Amniotic epithelial cell (primary cell): ENCODE measurements at regions not wholly inside any gene's neighbourhood (a gene's known extent, or its start where the extent isn't known, plus 50 kb on each side); places are given as distances from the start of the nearest gene placed in this dataset.

ENCODE experiments used
- DNase-seq: peaks from one replicate; pipeline ENCODE4 v3.0.0-alpha.2; 2010; ENCODE audit warnings: low read depth

DNA sequence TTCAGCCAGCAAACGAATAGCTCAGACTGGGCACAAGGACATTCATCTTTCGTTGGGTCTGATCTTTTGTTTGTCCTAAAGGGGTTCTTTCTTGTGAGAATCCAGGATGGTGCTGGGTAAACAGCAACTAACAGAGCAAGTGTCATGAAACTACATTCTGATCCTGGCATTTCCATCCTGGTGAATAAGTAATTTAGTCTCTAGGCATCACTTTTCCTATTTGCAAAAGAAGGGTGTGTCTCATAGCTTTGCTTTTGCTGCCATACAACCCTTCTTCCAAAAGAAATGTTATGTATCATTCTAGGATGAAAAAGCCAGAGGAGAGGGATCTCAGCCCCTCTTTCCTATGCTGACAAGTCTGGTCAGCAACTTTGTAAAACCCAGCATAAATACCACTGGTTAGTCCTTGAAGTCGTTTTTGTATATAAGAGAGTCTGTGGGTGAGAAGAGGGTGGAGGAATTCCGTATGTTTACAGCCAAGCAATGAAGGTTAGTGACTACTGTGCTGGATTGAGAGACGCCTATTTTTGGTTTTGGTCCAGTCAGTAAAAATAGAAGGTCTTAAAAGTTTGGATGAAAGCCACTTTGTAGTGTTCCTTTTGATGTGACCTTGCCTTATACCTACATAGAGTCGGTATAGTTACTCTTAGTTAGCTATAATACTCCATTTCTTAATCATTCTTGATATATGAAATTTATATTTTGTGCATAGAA lies 88.4 kb upstream of the SLC25A13 start:
- no peak for DNase-seq

DNA sequence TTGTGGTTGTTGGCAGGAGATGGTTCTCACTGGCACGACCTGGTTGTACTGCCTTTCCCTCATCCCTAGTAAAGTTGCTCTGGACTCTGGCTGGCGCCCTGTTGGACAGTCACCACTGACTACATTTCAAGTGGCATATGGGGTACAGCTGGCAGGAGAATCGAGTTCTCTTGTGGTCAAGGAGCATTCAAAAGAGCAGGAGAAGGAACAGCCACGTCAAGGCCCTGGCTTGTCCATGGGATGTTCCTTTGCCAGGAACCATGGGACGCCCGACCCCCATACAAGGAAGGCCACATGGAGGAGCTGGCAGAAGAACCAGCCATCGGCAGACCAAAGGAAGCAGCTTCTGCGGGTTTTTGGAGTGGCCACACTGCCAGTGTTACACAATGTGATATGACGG lies 87.0 kb upstream of the SLC25A13 start:
- no peak for DNase-seq

DNA sequence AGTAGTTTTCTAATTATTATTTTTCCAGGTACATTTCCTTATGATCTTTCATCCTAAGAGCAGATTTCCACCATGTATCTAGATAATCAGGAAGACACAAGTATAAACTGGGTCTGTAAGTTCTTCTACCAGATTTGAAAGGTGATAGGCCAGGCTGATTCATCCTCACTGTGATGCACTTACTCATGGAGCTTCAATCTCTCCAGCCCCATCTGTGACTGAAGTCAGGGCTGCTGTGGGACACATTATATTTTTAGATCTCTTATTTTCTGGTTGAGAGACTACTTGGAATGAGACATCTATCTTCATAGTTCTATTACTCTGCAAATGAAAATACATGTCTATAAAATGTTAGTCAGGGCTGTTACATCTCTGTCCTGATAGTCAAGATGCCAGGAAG lies 85.5 kb upstream of the SLC25A13 start:
- DNase-seq = peak; percentile 26

DNA sequence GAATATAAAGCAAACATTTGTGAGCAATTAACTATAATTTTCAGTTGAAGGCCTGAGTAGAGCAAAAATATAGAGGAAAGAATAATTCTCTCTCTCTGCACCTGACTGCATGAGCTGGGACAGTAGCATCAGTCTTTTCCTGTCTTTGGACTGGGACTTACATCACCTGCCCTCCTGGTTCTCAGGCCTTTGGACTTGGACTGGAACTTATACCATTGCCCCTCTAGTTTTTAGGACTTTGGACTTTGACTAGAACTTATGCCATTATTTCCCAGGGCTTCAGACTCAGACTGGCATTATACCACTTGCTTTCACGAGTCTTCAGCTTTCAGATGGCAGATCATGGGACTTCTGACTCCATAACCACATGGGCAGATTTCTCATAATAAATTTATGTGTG lies 81.0 kb upstream of the SLC25A13 start:
- no peak for DNase-seq

DNA sequence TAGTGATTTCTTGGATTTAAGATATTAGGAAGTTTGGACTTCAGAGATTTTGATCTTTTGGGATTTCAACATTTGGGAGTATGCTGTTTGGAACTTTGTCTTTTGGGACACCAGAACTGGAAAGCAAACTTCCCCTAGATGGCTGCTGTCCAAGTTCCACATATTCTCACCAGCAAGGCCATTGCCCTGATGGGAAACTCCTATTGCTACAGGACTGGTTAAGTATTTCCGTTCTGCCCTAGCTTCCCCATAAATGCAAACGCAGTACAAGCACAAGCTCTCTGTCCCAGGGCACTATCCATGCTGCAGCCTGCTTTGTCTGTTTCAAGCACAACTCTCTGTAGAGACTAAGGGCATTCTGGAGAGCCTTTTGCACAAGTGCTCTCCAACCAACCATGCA lies 79.3 kb upstream of the SLC25A13 start:
- no peak for DNase-seq

DNA sequence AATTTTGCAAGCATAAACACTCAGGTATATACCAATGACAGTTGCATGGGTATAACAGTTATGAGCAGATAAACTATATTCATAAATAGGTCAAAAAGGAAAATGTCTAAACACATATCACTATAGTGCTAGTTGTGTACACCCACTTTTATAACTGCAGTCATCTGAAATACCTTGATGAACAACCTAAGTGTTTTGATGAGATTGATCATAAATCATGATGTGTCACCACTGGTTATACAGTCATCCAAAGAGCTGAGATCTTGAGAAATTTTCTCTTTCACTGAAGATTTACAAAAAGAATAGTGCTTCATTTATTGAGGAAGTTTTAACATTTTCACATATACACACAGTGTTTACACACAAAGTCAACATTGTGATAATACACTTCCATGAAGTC lies 78.6 kb upstream of the SLC25A13 start:
- peak; percentile 29 for DNase-seq

DNA sequence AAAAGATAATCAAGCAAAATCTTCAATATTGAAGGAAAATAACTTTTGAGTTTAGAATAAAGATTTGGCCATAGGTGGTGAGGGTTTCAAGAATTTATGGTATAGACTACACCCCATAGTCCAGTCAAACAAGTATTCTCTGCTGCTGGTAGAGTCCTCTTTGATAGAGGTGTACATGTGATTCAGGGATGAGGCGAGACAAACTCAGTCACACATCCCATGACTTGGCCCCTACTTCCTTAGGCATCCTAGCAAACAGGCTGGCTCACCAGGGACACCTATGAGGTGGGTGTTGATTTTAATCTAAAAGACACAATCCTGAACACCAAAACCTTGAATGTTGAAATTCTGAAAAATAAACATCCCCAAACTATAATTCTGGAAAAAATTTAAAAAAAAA lies 78.1 kb upstream of the SLC25A13 start:
- no peak for DNase-seq

DNA sequence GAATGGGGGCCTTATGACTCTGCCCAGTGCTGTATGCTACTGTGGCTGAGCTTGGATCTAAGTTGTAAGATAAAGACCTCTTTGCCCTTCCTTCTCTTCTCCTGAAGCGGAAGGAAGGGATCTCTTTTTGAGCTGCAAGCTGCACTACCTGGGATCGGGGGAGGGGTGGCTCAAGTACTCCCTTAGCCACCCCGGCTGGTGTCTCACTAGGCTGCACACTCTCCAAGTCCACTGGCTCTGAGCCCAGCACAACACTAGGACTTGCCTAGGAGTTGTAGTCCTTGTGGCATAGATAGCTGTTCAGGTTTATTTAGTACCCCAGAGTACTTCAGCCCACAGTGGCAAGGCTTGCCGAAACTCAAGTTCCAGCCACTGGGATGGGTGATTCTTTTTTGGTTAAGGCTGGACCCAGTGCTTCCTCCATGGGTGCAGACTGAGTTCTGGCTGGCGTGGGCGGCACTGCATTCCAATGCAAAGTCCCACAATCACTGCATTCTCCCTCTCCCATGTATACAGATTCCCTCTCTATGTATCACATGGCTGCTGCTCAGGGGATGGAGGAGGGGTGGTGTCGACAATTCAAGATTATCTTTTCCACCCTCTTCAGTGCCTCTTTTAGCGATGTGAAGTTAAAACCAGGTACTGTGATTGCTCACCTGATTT lies 76.2 kb upstream of the SLC25A13 start:
- DNase-seq = peak; percentile 19

DNA sequence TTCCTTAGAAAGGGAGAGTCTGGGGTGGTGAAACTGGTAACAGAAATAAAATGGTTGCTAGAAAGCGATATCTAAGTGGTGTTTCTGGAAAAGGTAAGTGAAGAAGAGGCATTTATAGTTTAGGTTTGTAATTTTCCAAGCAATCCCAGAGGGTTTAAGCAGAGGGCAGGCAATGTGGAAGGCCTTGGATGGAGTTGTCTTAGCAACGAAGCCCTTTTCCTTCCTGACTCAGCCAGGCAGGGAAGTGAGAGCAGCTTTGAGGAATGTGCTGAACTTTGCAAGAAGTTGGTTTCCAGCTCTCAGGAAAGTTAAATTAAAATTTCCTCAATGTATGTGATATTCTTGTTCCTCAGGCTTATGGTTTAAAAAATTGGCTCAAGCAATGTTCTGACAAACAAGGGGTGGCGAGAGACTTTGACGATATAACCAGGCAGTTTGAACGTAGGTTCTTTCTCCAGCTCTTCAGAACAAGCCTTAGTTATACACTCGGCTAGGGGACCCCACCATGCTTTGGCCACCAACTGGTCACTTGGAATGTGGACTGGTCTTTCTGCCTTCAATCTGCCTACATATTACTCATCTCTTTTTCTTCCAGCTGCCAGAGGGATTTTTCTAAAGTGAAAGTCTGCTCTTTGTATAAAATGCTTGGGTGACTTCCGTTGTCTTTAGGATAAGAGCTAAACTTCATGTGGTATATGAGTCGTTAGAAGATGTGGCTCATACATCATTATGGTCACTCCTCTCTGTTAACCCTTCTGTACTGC lies 66.9 kb upstream of the SLC25A13 start:
- peak; percentile 83 for DNase-seq

DNA sequence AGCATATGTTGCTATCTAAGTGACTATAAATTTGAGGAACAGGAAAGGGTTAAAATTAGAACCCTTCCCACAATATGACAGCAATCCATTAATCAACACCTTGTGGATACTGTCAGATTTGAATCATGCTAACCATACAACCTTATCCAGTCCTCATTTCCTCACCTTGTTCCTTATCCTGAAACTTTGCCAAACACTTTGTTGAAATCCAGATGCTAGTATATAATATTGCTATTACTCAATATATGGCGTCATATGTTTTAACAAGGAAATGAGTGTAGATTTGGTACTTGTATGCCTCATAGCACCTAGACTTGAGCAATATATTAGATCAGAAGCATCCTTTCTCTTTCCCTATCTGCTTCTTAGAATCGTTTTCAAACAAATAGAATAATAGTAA lies 66.3 kb upstream of the SLC25A13 start:
- DNase-seq = peak; percentile 90

DNA sequence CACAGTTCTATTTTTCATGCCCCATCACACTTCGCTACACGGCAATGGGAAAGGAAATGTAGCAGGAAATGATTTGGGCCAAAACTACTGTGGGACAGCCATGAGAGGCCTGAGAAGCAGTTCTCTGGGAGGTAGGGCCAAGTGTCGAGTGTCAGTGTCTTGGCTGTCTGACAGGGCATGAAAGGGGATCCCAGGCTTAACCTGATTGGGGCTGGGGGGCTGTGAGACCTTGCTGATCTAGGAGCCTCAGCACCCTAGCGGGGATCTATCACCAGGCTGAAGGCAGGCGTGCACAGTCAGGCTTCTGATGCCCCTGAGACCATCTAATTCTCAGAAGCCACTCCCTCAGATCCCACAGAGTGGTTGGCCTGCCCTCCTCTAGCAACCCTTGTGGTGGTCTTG lies 58.2 kb upstream of the SLC25A13 start:
- DNase-seq = no peak

DNA sequence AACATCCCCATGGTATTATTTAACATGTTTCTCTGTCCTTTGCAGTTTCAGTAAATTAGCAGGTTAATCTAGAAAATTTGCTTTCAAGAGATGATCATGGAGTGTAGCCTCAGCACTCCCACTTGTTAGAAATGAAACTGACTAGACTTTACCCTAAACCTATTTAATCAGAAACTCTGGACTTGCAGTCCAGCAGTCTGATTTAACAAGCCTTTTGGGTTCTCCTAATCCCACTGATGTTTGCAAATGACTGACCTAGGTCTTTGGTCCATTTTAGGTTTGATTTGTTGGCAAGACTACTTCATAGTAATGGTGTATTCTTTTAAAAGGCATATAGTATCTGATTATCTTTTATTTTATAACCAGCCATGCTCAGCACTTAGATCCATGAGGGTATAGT lies 55.5 kb upstream of the SLC25A13 start:
- DNase-seq = no peak
